Mesendoderm (in vitro differentiated cells): ENCODE measurements at regions not wholly inside any gene's neighbourhood (a gene's known extent, or its start where the extent isn't known, plus 50 kb on each side); places are given as distances from the start of the nearest gene placed in this dataset.

ENCODE experiments used
- DNase-seq: peaks from one replicate; pipeline ENCODE4 v3.0.0; 2013
- H2AK5ac ChIP-seq: 2 replicates; pipeline ENCODE4 v1.6.1; 2013; ENCODE audit warnings: low read length, inconsistent platforms
- H2BK120ac ChIP-seq: 2 replicates; pipeline ENCODE4 v1.6.1; 2013; ENCODE audit warnings: low read depth, mild to moderate bottlenecking, low read length, moderate library complexity, mixed read lengths
- H2BK15ac ChIP-seq: replicated peaks from 2 replicates; pipeline ENCODE4 v1.6.1; 2013; ENCODE audit warnings: low read depth, mild to moderate bottlenecking, moderate library complexity
- H2BK5ac ChIP-seq: 2 replicates; pipeline ENCODE4 v1.6.1; 2013; ENCODE audit warnings: low read length, inconsistent platforms
- H3K18ac ChIP-seq: 2 replicates; pipeline ENCODE4 v1.6.1; 2013; ENCODE audit warnings: mild to moderate bottlenecking, low read length, mixed read lengths
- H3K23ac ChIP-seq: one replicate; pipeline ENCODE4 v1.6.1; 2013; ENCODE audit warnings: low read length
- H3K27ac ChIP-seq: 2 replicates; pipeline ENCODE4 v1.5.1; 2013; ENCODE audit warnings: low read depth, mild to moderate bottlenecking, inconsistent platforms, low read length, moderate library complexity
- H3K27me3 ChIP-seq: 2 replicates; pipeline ENCODE4 v1.6.1; 2013; ENCODE audit warnings: low read length, control low read depth, mild to moderate bottlenecking, inconsistent platforms; ENCODE audit not compliant: insufficient read depth, poor library complexity
- H3K36me3 ChIP-seq: 2 replicates; pipeline ENCODE4 v1.6.1; 2013; ENCODE audit warnings: low read length, inconsistent platforms; ENCODE audit not compliant: control insufficient read depth, insufficient read depth
- H3K4ac ChIP-seq: one replicate; pipeline ENCODE4 v1.6.1; 2013; ENCODE audit warnings: low read depth, mild to moderate bottlenecking, low read length, moderate library complexity
- H3K4me1 ChIP-seq: 2 replicates; pipeline ENCODE4 v1.6.1; 2013; ENCODE audit warnings: low read depth, low read length, inconsistent platforms; ENCODE audit not compliant: control insufficient read depth
- H3K4me2 ChIP-seq: 2 replicates; pipeline ENCODE4 v1.6.1; 2013; ENCODE audit warnings: low read length
- H3K4me3 ChIP-seq: 2 replicates; pipeline ENCODE4 v1.5.1; 2013; ENCODE audit warnings: mild to moderate bottlenecking, low read length
- H3K56ac ChIP-seq: one replicate; pipeline ENCODE4 v1.6.1; 2013; ENCODE audit warnings: low read length
- H3K79me1 ChIP-seq: 2 replicates; pipeline ENCODE4 v1.6.1; 2013; ENCODE audit warnings: low read length, inconsistent platforms
- H3K79me2 ChIP-seq: 2 replicates; pipeline ENCODE4 v1.6.1; 2013; ENCODE audit warnings: mild to moderate bottlenecking, low read length; ENCODE audit not compliant: control insufficient read depth, insufficient read depth
- H3K9ac ChIP-seq: 2 replicates; pipeline ENCODE4 v1.6.1; 2013; ENCODE audit warnings: low read length, inconsistent platforms
- H4K5ac ChIP-seq: one replicate; pipeline ENCODE4 v1.6.1; 2013; ENCODE audit warnings: low read length
- H4K8ac ChIP-seq: one replicate; pipeline ENCODE4 v1.6.1; 2013; ENCODE audit warnings: low read depth, mild to moderate bottlenecking, control low read depth, low read length, moderate library complexity
- WGBS: extraction: QIAGEN DNeasy Blood & Tissue Kit; methylation state at CpG from one replicate; pipeline ENCODE4 v1.1.7; 2013; ENCODE audit warnings: low lambda C conversion rate, missing lambda C conversion rate; ENCODE audit not compliant: insufficient coverage; ENCODE audit errors: extremely low coverage; 5-methylcytosine and 5-hydroxymethylcytosine counted together

DNA sequence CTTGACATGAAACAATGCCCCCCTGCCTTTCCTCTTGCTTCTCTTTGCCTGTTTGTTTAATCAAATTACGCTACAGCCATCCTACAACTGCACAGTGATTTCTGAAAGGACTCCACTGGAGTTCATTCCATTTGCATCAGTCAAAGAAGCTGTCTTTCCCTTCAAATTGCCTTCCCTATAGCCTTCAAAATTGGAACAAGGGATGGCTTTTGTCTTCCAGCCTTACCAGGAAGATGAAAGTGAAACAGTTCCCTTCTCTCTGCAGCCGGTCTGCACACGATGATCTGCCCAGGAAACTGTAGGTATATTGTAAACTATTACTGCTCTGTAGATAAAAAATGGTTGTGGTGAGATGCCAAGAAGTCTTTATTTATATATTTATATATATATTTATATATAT, 65.6 kb upstream of the ETS2 start:
- H3K4ac ChIP-seq = no peak overlapping the region
- H3K18ac ChIP-seq = no peak overlapping the region
- no peak overlapping the region for H3K4me3 ChIP-seq
- no peaks in the 10 kb centered on the region for H3K36me3 ChIP-seq
- no peaks in the 10 kb centered on the region for H3K79me1 ChIP-seq
- H3K4me1 ChIP-seq = no peaks in the 10 kb centered on the region
- no peak overlapping the region for H4K5ac ChIP-seq
- WGBS = no CpG with 5 or more reads among the region's 3 CpGs
- H2BK5ac ChIP-seq = no peak overlapping the region
- H3K79me2 ChIP-seq = no peaks in the 10 kb centered on the region
- no peak overlapping the region for H2BK120ac ChIP-seq
- H2AK5ac ChIP-seq = no peak overlapping the region
- no peak overlapping the region for H3K9ac ChIP-seq
- no peak for DNase-seq
- no peak overlapping the region for H3K27ac ChIP-seq
- H3K23ac ChIP-seq = no peak overlapping the region
- no peaks in the 10 kb centered on the region for H3K27me3 ChIP-seq
- no peak overlapping the region for H4K8ac ChIP-seq
- H3K56ac ChIP-seq = no peak overlapping the region
- no peak overlapping the region for H3K4me2 ChIP-seq
- H2BK15ac ChIP-seq = no peak overlapping the region

DNA sequence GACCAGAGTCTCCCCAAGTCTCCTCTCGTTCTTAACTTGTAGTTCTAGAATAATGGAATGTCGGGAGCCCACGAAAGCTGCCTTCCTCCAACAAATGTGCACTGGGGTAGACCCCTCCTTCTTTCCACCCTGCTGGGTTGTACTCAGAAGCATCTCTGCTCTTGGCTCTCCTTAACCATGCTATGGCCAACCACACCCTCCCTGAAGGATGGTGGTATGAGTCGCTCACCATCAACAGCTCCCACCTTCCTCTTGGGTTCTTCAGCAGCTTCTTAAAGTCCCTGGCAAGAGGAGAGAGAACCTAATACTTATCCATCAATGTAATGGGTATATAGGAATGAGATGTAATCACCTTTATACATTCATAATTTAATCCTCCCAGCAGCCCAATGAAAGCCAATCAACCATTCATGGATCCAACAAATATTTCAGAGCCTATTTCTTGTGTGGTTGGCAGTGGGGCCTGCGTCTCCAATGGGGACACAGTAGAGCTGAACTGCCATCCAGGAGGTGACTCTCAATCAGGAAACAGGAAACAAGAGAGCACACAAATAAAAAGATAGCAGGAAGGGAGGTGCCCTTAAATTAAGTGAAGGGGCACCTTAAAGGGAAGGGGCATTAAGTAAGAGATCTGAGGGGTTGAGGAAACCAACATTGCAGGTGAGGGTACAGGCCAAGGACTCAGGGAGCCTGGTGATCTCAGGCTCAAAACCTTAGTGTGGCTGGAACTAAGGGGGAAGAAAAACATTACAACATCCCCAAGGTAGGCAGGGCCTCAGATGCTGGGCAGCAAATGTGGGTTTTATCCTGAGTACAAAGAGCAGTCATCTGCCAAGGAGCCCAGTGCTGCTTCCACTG, 64.4 kb upstream of the ETS2 start:
- WGBS = no CpG with 5 or more reads among the region's 5 CpGs
- Histone ChIP-seq H3K79me2 (no peaks in the 10 kb centered on the region), H3K4me1 (no peaks in the 10 kb centered on the region), H2BK15ac (no peak overlapping the region), H3K23ac (no peak overlapping the region), H3K27me3 (no peaks in the 10 kb centered on the region), H3K36me3 (no peaks in the 10 kb centered on the region), H3K18ac (no peak overlapping the region), H2AK5ac (no peak overlapping the region), H3K4me3 (no peak overlapping the region), H2BK5ac (no peak overlapping the region), H3K27ac (no peak overlapping the region), H3K4me2 (no peak overlapping the region), H3K4ac (no peak overlapping the region), H3K56ac (no peak overlapping the region), H3K79me1 (no peaks in the 10 kb centered on the region), H2BK120ac (no peak overlapping the region), H4K5ac (no peak overlapping the region), H3K9ac (no peak overlapping the region), H4K8ac (no peak overlapping the region)
- DNase-seq = no peak

DNA sequence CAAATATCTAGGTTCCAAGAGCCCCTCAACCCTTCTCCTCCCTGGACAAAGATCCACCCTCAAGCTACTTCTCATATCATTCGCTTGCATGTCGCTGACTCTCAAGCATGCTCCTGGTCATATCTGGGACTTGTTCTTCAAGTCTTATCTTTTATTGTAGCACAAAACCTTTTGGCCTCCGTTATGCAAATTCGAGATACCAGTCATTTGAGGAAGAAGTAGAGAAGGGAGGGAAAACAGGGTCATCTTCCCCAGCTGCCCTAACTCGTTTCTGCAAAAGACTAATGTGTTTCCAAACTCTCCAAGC, 63.8 kb upstream of the ETS2 start:
- Histone ChIP-seq H3K27ac (no peak overlapping the region), H3K23ac (no peak overlapping the region), H2BK120ac (no peak overlapping the region), H3K9ac (no peak overlapping the region), H4K8ac (no peak overlapping the region), H2BK15ac (no peak overlapping the region), H3K4ac (no peak overlapping the region), H3K79me2 (no peaks in the 10 kb centered on the region), H2BK5ac (no peak overlapping the region), H2AK5ac (no peak overlapping the region), H3K56ac (no peak overlapping the region), H3K27me3 (no peaks in the 10 kb centered on the region), H3K4me3 (no peak overlapping the region), H3K36me3 (no peaks in the 10 kb centered on the region), H3K79me1 (no peaks in the 10 kb centered on the region), H3K4me2 (no peak overlapping the region), H3K4me1 (no peaks in the 10 kb centered on the region), H3K18ac (no peak overlapping the region), H4K5ac (no peak overlapping the region)
- no peak for DNase-seq
- no CpG with 5 or more reads among the region's 5 CpGs for WGBS

DNA sequence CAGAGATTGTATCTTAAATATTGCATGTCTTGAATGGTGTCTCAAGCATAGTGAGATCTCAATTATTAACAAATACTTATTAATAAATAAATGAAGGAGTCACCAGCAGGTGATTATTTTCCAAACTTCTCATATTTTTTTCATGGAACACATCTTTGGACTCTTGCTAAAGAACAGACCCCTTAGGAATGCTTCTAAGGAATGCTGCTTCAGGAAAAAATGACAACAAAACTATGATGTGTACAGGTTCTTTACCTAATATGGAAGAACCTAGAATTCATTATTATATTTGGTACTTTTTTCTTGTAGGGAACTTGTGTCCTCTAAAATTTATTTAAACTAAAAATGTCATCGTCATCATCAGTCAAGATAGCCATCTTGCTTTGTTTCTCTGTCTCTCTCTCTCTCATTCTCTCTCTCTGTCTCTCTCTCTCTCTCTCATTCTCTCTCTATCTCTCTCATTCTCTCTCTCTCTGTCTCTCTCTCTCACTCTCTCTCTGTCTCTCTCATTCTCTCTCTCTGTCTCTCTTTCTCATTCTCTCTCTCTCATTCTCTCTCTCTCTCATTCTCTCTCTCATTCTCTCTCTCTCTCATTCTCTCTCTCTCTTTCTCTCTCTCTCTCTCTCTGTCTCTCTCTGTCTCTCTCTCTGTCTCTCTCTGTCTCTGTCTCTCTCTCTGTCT, 63.0 kb upstream of the ETS2 start:
- Histone ChIP-seq H3K23ac (no peak overlapping the region), H2BK15ac (no peak overlapping the region), H3K79me2 (no peaks in the 10 kb centered on the region), H3K4me2 (no peak overlapping the region), H4K5ac (no peak overlapping the region), H3K27me3 (no peaks in the 10 kb centered on the region), H3K56ac (no peak overlapping the region), H3K79me1 (no peaks in the 10 kb centered on the region), H3K18ac (no peak overlapping the region), H3K4me3 (no peak overlapping the region), H3K4ac (no peak overlapping the region), H3K4me1 (no peaks in the 10 kb centered on the region), H2BK120ac (no peak overlapping the region), H2AK5ac (no peak overlapping the region), H3K36me3 (no peaks in the 10 kb centered on the region), H2BK5ac (no peak overlapping the region), H3K27ac (no peak overlapping the region), H4K8ac (no peak overlapping the region), H3K9ac (no peak overlapping the region)
- WGBS = no CpG with 5 or more reads among the region's 1 CpG
- DNase-seq = no peak

DNA sequence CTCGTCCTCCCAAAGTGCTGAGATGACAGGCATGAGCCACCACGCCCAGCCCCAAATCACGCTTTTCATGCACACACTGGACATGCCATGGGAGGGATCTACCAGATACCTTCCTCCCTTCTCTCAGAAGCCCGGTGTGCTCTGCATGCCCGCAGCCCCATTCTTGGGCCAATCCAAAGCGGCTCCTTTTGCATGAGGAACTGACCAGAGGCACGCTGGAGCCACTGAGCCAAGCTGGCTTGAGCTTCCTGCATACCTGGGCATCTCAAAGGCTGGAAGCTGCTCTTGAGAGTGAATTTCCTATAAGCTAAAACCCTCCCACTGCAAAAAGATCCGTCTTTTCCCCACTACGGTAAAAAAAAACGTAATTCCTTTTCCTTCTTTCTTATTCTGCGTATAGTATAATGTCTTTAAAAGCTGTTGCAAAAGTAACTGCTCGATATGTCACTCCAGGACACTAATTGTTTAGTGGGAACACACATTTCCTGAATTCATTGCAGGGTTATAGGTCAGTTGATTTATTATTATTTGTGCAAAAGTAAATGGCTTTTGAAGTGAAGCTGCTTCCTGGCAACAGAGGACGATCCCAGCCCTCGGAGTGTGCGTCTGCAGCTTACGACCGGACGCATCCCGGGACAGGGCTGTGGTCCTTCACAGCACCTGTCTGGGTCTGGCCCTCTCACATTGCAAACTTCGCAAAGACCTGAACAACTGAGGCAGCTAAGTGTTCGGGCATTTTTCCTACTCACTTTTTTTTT, 61.8 kb upstream of the ETS2 start:
- Histone ChIP-seq H2BK15ac (no peak overlapping the region), H3K36me3 (no peaks in the 10 kb centered on the region), H2AK5ac (no peak overlapping the region), H2BK120ac (no peak overlapping the region), H4K5ac (no peak overlapping the region), H3K4me1 (no peaks in the 10 kb centered on the region), H3K4me3 (no peak overlapping the region), H2BK5ac (no peak overlapping the region), H3K27me3 (no peaks in the 10 kb centered on the region), H3K79me1 (no peaks in the 10 kb centered on the region), H4K8ac (no peak overlapping the region), H3K4me2 (no peak overlapping the region), H3K56ac (no peak overlapping the region), H3K4ac (no peak overlapping the region), H3K27ac (no peak overlapping the region), H3K79me2 (no peaks in the 10 kb centered on the region), H3K23ac (no peak overlapping the region), H3K9ac (no peak overlapping the region), H3K18ac (no peak overlapping the region)
- no peak for DNase-seq
- no CpG with 5 or more reads among the region's 21 CpGs for WGBS
